ENCODE measurements at regions not wholly inside any gene's neighbourhood (a gene's known extent, or its start where the extent isn't known, plus 50 kb on each side); places are given as distances from the start of the nearest gene placed in this dataset.

DNA sequence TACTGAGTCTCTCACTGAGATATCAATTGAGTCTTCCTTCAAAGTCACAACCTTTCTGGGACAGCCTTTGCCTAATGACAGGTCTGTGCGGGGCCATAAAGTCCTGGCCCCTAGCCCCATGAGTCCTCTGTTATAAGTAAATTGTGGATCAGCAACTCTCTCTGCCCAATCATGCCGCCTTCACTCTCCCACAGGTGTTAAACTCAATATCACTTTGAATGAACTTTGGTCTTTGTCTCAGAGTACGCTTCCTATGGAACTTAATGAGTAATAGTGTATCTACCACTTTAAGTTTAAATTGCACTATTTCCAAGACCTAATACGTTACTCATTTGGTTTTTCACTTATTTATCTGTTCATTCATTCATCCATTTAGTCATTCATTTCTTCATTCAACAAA is 826.4 kb downstream of the TUSC7 start:
- TF ChIP-seq GATA2 (IDR thresholded peaks at IDR 0.05; ENCODE audit: low read depth, low read length) (no peak), GATA3 (IDR thresholded peaks at IDR 0.05; ENCODE audit: low read depth, low read length) (no peak)
